Muscle of back (tissue), 3 donors: ENCODE measurements at regions not wholly inside any gene's neighbourhood (a gene's known extent, or its start where the extent isn't known, plus 50 kb on each side); places are given as distances from the start of the nearest gene placed in this dataset.
A peak's percentile ranks its signal among the peaks of the same experiment; 100 is the strongest.
"Not testable (repeated sequence)": the region's sequence is repeated elsewhere in the genome, so short reads cannot be mapped to it uniquely, and the experiment has no call there.

Source experiments
- DNase-seq, 3 donors: peaks; one replicate each; pipeline versions ENCODE4 v3.0.0 to v3.0.0-alpha.2; 2013

DNA sequence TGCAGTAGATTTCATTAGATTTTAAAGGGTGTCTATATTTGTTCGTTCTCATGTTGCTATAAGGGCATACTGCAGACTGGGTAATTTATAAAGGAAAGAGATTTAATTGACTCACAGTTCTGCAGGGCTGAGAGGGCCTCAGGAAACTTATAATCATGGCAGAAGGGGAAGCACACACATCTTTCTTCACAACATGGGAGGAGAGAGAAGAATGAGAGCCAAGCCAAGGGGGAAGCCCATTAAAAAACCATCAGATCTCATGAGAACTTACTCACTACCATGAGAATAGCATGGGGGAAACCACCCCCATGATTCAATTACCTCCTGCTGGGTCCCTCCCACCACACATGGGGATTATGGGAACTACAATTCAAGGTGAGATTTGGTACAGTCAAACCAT lies 99.5 kb upstream of the TCF21 start:
- DNase-seq: not testable (repeated sequence)

DNA sequence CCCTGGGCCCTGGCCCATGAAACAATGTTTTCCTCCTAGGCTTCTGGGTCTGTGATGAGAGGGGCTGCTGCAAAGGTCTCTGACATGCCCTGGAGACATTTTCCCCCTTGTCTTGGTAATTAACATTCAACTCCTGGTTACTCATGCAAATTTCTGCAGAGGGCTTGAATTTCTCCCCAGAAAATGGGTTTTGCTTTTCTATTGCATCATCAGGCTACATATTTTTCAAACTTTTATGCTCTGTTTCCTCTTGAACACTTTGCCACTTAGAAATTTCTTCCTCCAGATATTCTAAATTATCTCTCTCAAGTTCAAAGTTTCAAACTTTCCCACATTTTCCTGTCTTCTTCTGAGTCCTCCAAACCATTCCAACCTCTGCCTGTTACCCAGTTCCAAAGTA lies 98.2 kb upstream of the TCF21 start:
- DNase-seq: not testable (repeated sequence)

DNA sequence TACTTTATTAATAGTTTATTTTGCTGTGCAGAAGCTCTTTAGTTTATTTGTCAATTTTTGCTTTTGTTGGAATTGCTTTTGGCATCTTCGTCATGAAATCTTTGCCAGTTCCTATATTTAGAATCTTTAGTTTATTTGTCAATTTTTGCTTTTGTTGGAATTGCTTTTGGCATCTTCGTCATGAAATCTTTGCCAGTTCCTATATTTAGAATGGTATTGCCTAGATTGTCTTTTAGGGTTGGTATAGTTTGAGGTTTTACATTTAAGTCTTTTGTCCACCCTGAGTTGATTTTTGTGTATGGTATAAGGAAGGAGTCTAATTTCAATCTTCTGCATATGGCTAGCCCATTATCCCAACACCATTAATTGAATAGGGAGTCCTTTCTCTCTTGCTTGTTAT lies 93.9 kb upstream of the TCF21 start:
- DNase-seq: not testable (repeated sequence)

DNA sequence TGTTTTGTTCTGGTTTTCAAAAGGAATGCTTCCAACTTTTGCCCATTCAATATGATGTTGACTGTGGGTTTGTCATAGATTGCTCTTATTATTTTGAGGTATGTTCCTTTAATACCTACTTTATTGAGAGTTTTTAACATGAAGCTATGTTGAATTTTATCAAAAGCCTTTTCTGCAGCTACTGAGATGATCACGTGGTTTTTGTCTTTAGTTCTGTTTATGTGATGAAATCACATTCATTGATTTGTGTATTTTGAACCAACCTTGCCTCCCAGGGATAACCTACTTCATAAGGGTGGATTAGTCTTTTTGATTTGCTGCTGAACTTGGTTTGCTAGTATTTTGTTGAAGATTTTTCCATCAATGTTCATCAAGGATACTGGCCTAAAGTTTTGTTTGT lies 92.7 kb upstream of the TCF21 start:
- no peak for DNase-seq

DNA sequence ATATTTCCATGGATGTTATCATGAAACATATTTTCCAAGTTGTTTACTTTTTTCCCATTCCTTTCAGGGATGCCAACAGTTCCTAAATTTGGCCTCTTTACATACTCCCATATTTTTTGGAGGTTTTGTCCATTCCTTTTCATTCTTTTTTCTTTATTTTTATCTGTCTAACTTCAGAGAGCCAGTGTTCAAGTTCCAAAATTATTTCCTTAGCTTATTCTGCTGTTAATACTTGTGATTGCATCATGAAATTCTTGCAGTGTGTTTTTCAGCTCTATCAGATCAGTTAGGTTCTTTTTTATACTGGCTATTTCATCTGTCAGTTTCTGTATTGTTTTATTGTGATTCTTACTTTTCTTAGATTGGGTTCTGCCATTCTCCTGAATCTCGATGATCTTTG lies 89.9 kb upstream of the TCF21 start:
- peak in 1 of 3 donors; percentile 46 for DNase-seq

DNA sequence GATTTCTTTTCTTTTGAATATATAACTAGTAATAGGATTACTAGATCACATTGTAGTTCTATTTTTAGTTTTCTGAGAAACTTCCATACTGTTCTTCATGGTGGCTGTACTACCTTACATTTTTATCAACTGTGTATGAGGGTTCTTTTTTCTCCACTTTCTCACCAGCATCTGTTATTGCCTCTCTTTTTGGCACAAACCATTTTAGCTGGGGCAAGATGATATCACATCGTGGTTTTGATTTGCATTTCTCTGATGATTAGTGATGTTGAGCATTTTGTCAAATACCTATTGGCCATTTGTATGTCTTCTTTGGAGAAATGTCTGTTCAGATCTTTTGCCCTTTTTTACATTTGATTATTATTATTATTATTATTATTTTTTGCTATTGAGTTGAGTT lies 86.1 kb upstream of the TCF21 start:
- no peak for DNase-seq

DNA sequence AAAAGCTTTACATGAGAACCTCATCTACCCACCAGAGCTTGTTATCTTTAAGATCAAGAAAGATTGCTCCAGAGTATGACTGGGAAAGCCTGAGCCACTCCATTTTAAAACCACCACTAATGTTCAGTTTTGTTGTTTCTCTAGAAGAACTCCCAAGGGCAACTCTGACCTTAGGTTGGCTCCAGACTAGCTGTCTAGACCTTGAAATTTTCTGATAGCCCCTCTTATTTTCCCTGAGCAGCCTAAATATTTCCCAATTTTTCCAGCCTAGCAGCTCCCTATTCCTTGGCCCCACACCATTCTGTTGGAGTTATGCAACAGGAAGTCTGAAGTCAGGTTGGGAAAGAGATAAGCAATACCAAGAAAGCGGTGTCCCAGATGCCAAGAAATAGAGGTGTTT lies 84.6 kb upstream of the TCF21 start:
- peak in 1 of 3 donors; percentile 13 for DNase-seq

DNA sequence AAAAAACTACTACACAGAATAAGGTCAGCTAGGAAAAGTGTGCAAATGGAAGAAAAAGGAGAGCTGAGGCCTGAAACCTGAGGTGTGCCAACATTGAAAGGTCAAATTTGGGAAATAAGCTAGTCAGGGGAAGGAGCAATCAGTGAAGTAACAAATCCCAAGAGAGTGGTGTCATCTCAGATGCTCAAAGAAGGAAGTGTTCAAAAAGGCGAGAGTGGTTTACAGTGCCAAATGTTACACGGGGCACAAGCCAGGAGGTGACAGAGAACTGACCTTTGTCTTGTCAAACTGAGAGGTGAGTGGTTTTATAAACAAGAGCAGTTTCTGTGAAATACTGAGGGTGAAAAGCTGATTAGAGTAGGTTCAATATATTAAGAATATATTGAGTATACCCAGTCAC lies 83.0 kb upstream of the TCF21 start:
- no peak for DNase-seq

DNA sequence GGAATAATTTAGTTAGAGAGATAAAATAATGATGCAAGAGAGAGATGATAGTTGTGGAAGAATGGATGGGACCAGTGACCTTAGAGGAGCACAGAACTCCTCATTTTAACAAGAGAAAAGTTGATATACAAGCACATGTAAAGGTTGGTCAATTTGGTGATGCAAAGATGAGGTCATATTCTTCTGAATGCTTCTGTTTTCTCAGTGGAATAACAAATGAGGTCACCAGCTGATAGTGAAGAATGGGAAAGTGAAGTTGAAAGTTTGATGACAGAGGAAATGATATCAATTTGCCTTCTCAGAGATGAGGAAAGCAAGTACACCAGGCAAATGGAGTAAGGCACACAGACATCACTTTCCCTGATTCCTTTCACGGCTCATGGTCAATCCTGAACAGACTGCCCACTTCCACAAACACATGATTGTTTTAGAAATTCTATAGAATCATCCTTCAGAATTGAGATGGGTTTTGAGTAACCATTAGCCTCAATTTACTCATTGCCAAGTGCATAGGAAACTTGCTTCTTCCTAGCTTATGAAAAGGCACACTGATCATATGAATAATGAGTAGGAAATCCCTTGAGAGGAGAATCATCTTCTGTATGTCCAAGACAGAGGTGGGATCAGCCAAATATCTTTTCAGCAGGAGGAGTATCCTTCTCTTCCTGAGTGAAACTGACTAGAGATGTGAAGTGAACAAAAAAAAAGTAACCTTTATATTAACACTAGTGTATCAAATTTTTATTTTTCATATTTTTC lies 82.4 kb upstream of the TCF21 start:
- DNase-seq: peak; percentile 26 to 64 (median 38)

DNA sequence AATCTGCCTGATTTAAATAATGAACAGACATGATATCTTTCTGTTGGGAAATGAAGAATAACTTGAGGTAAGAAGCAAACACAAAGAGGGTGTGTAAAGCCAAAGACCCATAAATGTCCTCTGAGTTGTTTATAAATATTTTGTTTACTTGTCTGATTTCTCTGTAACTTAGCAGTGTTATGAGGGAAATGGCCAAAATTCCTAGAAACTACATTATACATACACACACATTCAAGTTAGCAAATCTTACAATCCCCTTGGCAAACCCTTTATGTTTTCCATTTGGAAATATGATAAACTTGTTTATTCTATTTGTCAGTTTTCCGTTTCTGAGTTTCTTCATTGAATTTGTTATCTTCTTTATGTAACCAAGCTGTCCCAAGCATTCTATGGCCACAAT lies 81.4 kb upstream of the TCF21 start:
- DNase-seq: peak; percentile 13 to 65 (median 22)

DNA sequence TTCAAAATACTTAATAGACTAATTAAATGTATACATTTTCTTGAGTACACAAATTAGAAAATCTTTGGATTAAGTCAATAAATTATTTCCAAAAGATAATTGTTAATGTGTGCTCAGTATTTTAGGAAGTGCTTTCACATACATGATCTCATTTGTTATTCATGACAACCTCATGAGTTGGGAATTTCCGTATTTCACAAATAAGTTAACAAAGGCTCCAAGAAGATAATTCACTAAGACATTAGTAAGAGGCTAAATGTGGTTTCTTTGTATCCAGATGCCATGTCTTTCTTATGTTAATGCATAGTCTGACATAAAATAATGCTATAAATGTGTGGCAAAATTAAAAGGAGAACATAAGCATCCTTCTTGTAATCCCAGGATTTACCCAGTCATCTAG lies 79.5 kb upstream of the TCF21 start:
- DNase-seq: no peak

DNA sequence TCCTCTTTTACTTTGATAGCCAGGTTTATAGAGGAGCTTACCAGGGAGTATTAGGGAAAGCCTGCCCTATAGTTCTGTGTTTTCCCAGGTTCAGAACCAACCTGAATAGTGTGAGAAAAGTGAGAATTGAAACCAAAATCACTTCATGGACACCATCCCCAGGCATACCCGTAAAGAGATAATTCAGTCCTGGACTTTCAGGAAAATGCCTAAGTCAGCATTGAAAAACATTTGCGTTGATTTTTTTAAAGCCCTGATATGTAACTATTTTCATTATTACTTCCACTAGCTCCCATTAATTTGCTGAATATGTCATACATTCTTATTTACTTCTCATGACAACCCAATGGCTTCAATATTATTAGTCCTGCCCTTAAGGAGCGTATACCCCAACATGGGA lies 77.4 kb upstream of the TCF21 start:
- no peak for DNase-seq

DNA sequence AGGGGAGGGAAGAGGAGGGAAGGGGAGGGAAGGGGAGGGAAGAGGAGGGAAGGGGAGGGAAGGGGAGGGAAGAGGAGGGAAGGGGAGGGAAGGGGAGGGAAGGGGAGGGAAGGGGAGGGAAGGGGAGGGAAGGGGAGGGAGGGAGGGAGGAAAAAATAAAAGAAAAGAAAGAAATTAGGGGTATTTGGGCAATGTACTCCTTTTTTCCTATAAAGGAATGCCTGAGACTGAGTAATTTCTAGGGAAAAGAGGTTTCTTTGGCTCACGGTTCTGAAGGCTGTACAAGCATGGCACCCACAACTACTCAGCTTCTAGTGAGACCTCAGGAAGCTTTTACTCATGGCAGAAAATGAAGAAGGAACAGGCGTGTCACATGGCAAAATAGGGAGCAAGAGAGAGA lies 76.5 kb upstream of the TCF21 start:
- DNase-seq: not testable (repeated sequence)

DNA sequence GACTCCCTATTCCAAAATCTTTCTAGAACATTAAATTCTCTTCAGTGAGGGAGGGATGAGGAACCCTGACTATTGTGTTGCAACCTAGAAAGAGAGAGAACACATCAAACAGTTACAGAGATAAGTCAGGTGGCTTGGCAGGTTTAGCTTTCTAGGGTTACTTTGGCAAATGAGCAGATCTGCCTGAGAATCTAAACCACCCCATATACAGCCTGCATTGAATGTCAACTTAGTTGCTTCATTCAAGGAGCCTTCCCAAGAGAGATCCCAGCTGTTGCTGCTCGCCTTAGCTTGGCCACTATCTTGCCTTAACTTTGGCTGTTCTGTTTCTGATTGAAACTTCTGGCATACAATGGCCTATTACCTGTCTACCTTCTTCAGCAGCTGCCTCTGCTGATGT lies 74.7 kb upstream of the TCF21 start:
- no peak for DNase-seq

DNA sequence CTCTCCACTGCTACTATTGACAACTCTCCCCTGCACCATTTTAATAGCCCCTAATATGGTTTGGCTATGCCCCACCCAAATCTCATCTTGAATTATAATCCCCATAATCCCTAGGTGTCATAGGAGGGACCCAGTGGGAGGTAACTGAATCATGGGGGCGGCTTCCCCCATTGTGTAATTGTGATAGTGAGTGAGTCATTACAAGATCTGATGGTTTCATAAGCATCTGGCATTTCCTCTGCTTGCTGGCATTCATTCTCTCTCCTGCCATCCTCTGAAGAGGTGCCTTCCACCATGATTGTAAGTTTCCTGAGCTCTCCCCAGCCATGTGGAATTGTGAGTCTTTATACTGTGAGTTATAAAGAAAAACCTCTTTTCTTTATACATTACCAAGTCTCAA lies 74.1 kb upstream of the TCF21 start:
- DNase-seq: no peak

DNA sequence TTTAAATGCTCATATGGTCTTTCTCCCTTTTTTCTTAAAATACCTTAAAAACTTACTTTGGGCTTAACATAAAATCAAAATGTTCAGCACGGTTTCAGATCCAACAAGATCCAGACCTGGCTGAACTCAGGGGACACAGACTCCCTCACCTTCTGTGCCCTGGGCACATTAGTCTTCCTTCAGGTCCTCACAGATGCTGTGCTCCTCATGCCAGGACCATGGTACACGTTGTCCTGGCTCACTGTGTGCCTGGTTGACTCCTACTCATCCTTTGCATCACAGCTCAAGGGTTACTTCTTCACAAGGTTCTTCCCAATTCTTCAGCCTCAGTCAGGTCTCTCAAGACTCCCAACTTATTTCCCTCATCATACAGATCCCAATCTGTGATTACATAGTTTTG lies 73.6 kb upstream of the TCF21 start:
- no peak for DNase-seq

DNA sequence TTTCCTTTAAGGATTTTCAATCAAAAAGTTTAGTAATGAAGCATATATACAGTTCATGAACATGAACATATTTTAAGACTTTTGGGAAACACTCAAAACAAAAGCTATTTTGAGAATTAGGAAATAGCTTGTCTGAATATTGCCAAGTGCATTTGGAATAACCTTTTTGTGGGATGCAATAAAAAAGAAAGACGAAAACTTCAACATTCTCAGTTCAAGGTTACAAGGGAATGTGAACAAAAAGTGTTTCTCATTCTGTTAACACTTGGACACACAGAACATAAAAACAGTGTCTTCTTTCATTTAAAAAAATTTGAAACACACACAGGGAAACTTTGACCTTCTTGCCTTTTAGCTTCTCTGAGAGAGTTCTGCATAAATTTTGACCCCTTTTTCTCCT lies 72.7 kb upstream of the TCF21 start:
- peak; percentile 30 to 73 (median 44) for DNase-seq

DNA sequence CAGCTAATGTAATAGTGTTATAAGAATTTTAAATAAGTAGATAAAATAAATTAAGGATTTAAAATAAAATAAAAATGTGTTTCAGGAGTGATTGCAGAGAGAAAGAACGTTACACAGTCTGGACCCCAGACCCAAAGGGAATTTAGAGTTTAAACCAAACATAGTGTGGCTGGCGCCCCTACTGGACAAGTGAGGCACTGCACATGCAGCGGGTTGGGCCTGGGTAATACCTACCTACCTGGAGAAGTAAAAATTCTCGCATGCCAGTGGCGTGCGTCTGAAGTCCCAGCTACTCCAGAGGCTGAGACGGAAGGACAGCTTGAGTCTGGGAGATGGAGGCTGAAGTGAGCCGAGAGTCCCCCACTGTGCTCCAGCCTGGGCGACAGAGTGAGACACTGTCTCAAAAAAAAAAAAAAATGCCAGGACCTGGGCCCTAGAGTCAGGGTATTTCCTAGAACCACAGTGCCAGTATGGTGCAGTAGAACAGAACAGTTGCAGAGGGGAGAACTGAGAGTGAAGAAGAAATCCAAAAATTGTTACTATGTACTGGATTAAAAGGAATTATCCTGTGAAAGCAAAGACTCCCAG lies 71.4 kb upstream of the TCF21 start:
- no peak for DNase-seq

DNA sequence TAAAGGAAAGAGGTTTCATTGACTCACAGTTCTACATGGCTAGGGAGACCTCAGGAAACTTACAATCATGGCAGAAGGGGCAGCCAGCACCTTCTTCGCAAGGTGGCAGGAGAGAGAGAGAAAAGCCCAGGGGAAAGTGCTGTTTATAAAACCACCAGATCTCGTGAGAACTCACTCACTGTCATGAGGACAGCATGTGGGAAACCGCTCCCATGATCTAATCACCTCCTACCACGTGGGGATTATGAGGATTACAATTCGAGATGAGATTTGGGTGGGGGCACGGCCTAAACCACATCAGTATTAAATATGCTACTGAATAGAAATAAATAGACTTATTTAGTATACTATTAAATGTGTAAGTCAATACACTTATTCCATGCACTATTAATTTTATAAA lies 70.6 kb upstream of the TCF21 start:
- DNase-seq: no peak

DNA sequence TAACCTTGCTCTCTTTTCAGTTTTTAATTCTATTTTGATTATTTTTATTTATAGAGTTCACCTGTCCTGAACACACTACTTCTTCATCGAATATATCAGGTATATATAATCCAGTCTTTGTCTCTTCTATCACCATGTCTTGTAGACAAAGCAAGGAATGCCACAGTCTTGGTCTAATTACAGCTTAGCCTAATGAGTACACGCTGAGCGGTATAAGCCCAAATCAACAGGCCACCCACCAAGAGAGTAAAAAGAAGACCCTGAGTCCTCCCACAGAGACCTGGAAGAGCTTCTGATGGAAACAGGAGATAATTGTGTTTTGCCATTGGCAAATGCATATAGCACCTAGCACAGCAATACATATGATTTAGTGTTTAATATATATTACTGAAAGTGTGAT lies 68.7 kb upstream of the TCF21 start:
- no peak for DNase-seq

DNA sequence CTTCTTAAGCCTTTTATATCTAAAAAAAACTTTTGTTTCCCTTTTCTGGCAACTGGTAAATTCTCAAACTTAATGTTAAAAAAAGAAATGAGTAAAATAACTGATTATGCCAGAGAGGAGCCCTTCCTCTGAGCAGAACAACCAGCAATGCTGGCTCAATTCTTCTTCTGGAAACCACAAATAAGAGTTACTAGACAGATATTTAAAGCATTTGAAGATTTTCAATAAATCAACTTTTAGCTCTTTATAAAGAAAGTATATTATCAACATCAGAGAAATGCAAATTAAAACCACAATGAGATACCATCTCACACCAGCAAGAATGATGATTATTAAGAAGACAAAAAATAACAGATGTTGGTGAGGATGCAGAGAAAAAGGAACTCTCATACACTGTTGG lies 61.1 kb upstream of the TCF21 start:
- no peak for DNase-seq

DNA sequence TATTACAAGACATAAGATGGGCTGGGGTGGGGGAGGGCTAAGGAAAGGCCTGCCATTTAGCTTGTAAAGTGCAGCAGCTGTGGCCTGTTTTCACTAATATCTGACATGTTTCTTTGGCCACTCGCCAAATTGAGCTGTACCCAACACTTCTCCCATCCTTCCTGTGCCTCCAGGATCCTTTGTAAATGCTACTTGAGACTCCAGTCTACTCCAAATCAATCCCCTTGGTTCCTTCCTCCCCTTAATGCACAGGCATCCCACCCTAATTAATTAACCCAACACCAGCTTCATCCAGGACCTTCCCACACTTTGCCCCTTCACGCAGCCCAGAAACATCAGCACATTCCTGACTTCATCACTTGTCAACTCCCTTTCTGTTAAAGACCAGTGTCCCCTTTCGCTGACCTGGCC lies 55.0 kb upstream of the TCF21 start:
- no peak for DNase-seq

DNA sequence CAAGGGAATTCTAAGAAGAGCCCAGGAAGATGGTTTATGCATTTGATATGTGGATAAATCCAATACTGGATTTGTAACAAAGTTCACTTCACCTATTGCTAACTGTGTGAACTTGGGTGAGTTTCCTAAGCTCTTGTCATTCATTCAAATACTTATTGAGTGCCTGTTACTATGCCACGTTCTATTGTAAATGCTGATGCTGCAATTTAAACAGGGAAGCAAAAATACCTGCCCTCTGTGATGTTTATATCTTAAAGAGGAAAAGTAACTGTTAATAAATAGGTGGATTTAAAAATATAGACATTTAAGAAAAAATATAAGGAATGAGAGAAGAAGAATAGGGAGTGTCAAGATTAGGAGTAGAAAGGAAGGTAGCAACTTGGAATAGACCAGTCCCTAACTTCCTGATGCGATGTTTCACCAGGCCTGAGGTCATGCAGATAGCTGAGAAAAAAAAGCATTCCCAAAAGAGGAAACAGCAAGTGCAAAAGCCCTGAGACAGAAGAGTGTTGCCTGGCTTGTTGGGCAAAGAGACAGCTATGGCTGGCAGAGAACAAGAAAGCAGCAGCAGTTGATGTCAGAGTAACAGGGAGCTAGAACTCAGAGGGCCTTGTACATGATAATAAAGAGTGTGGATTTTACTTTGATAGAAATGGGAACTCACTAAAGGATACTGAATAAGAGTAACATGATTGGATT lies 54.3 kb upstream of the TCF21 start:
- DNase-seq: no peak
